Heart left ventricle (tissue), 16 donors: ENCODE measurements at regions not wholly inside any gene's neighbourhood (a gene's known extent, or its start where the extent isn't known, plus 50 kb on each side); places are given as distances from the start of the nearest gene placed in this dataset.

Source experiments
- ATAC-seq, 4 donors: fragments of 200-7000 bp; cut with Tn5 transposase; one replicate each; pipeline ENCODE4 v1.9.1; 2020 to 2022; ENCODE audit warnings: moderate library complexity in 4 of 4, mild to moderate bottlenecking in 3 of 4, moderate number of reproducible peaks in 1 of 4
- DNase-seq, 5 donors: peaks; one replicate each; pipeline ENCODE4 v3.0.0-alpha.2; 2020
- H3K27ac ChIP-seq, 12 donors: fragments of 200-600 bp; sonication (generic) in 4 of 12; one replicate each; pipeline versions ENCODE4 v1.5.0 to v1.8.0; 2016 to 2022; ENCODE audit warnings: mild to moderate bottlenecking in 2 of 12
- H3K27me3 ChIP-seq, 9 donors: fragments of 200-600 bp; sonication (generic) in 2 of 9; one replicate each; pipeline versions ENCODE4 v1.5.1 to v1.8.0; 2016 to 2022; ENCODE audit warnings: mild to moderate bottlenecking in 3 of 9
- H3K36me3 ChIP-seq, 9 donors: fragments of 200-600 bp; sonication (generic) in 2 of 9; one replicate each; pipeline versions ENCODE4 v1.5.0 to v1.8.0; 2018 to 2022; ENCODE audit warnings: mild to moderate bottlenecking in 2 of 9
- H3K4me1 ChIP-seq, 12 donors: fragments of 200-600 bp; sonication (generic) in 4 of 12; one replicate each; pipeline versions ENCODE4 v1.5.0 to v1.8.0; 2016 to 2022; ENCODE audit warnings: mild to moderate bottlenecking in 3 of 12
- H3K4me3 ChIP-seq, 12 donors: fragments of 200-600 bp; sonication (generic) in 4 of 12; one replicate each; pipeline versions ENCODE4 v1.5.0 to v1.8.0; 2017 to 2022; ENCODE audit warnings: mild to moderate bottlenecking in 9 of 12, moderate library complexity in 4 of 12
- H3K9me3 ChIP-seq, 12 donors: fragments of 200-600 bp; sonication (generic) in 4 of 12; one replicate each; pipeline versions ENCODE4 v1.5.0 to v1.8.0; 2016 to 2022; ENCODE audit warnings: mild to moderate bottlenecking in 1 of 12
- CTCF ChIP-seq, 12 donors: fragments of 200-600 bp; sonication (generic) in 4 of 12; IDR thresholded peaks; one replicate each; pipeline versions ENCODE4 v1.5.0 to v1.8.0; 2018 to 2022; ENCODE audit warnings: antibody characterized with exemption in 12 of 12, mild to moderate bottlenecking in 5 of 12
- POLR2A ChIP-seq, 2 donors: fragments of 450-650 bp; IDR thresholded peaks; one replicate each; pipeline ENCODE4 v1.6.1; 2017; ENCODE audit warnings: antibody characterized with exemption in 2 of 2, mild to moderate bottlenecking in 2 of 2, moderate library complexity in 2 of 2
- WGBS, 4 donors: extraction: QIAGEN DNeasy Blood & Tissue Kit in 2 of 4; methylation state at CpG; one replicate each; pipeline versions ENCODE4 v1.1.5 to v1.1.7; 2013 to 2018; 5-methylcytosine and 5-hydroxymethylcytosine counted together
- intact Hi-C, 10 donors: fragments of 100-400 bp; cut with DNase I; formaldehyde crosslinking; loops; one replicate each; pipeline versions ENCODE4 v1.11.1 to v1.14.2; 2022
- donor health status: ischemic (EF 13 %, LVEDD 7.1; RV severe dilation, severe dysfunction).
- donor health status: healthy with polysubstance abuse.
- donor health status: DM: no; HTN: yes; CAD: no.
- donor health status: DM: no; HTN: no; CAD: no.
- donor health status: ischemic (EF 25% LVEDD 6.9; RV normal size, moderate dysfunction).
- donor health status: ischemic (EF 25% LVEDD 5.7; RV mildly dilated, moderate dysfunction).
- donor health status: healthy.
- donor health status: DM: yes; HTN: yes; CAD: no.
- donor health status: ischemic (EF 35%, LVEDD 5.7; RV mildly dilated, moderate dysfunction).
- donor health status: nonischemic (EF 11% LVEDD 7.7; RV severe dilation, severe dysfunction).
- donor health status: DM: yes; HTN: yes; CAD: no.
- donor health status: PGD.
- donor health status: ischemic (EF 29% LVEDD 5.4; RV normal size, mild dysfunction).
- donor health status: nonischemic (EF 23%, LVEDD 6.1; RV moderate dilation, normal function).

- Histone ChIP-seq H3K27ac (no peak overlapping the region), H3K4me1 (no peaks in the 10 kb centered on the region), H3K27me3 (no peaks in the 10 kb centered on the region), H3K4me3 (no peak overlapping the region), H3K36me3 (no peaks in the 10 kb centered on the region), H3K9me3 (no peaks in the 10 kb centered on the region)
- DNase-seq (no peak), ATAC-seq (no peak)
- TF ChIP-seq POLR2A (IDR thresholded peaks at IDR 0.05) (no peak), CTCF (IDR thresholded peaks at IDR 0.05) (no peak)
- intact Hi-C loops = no loop called here
- WGBS, 4 donors = 96 to 100% (median 98%) methylated on average over 1 of the region's 1 CpG
These were observed 156.3 kb upstream of the SESN3 start for GRCh38 chr11:95387325-95387724.

GRCh38 chr11:95385577-95385976 lies 154.6 kb upstream of the SESN3 start:
- intact Hi-C loops = no loop called here
- no peaks in the 10 kb centered on the region for H3K36me3 ChIP-seq
- ATAC-seq (no peak), DNase-seq (no peak)
- H3K9me3 ChIP-seq = no peaks in the 10 kb centered on the region
- no peaks in the 10 kb centered on the region for H3K4me1 ChIP-seq
- TF ChIP-seq POLR2A (IDR thresholded peaks at IDR 0.05) = no peak
- no peak for TF ChIP-seq CTCF (IDR thresholded peaks at IDR 0.05)
- no peak overlapping the region for H3K4me3 ChIP-seq
- no peaks in the 10 kb centered on the region for H3K27me3 ChIP-seq
- H3K27ac ChIP-seq = no peak overlapping the region

GRCh38 chr11:95379479-95379878 lies 148.5 kb upstream of the SESN3 start:
- Histone ChIP-seq H3K27me3 (no peaks in the 10 kb centered on the region), H3K27ac (no peak overlapping the region), H3K4me3 (no peak overlapping the region), H3K36me3 (no peaks in the 10 kb centered on the region), H3K4me1 (no peaks in the 10 kb centered on the region), H3K9me3 (no peaks in the 10 kb centered on the region)
- DNase-seq (no peak), ATAC-seq (no peak)
- TF ChIP-seq POLR2A (IDR thresholded peaks at IDR 0.05) = no peak
- no peak for TF ChIP-seq CTCF (IDR thresholded peaks at IDR 0.05)
- intact Hi-C loops = no loop called here

- TF ChIP-seq CTCF (IDR thresholded peaks at IDR 0.05) = no peak
- no peak for TF ChIP-seq POLR2A (IDR thresholded peaks at IDR 0.05)
- ATAC-seq = no peak
- 85 to 88% (median 86%) methylated on average over 1 of the region's 1 CpG for WGBS, 4 donors
These were observed 147.8 kb upstream of the SESN3 start for GRCh38 chr11:95378789-95379188.

More at GRCh38 chr11:95378789-95379188, 147.8 kb upstream of the SESN3 start:
- Histone ChIP-seq H3K4me1 (no peaks in the 10 kb centered on the region), H3K4me3 (no peak overlapping the region), H3K9me3 (no peaks in the 10 kb centered on the region), H3K27me3 (no peaks in the 10 kb centered on the region), H3K27ac (no peak overlapping the region), H3K36me3 (no peaks in the 10 kb centered on the region)
- no peak for DNase-seq
- intact Hi-C loops = no loop called here
